Gastrocnemius medialis (tissue), 4 donors: ENCODE measurements at regions not wholly inside any gene's neighbourhood (a gene's known extent, or its start where the extent isn't known, plus 50 kb on each side); places are given as distances from the start of the nearest gene placed in this dataset.

ENCODE experiments used
- ATAC-seq, 2 donors: fragments of 150-250 bp; one replicate each; pipeline ENCODE4 v1.9.1; 2016
- DNase-seq, 2 donors: peaks; one replicate each; pipeline ENCODE4 v3.0.0-alpha.2; 2019
- H3K27ac ChIP-seq, 4 donors: fragments of 200-600 bp; sonication (generic); 1 replicate in 1 of 4; 2 replicates in 3 of 4; pipeline ENCODE4 v1.5.1; 2016 to 2018; ENCODE audit warnings: mild to moderate bottlenecking in 2 of 4, moderate library complexity in 1 of 4
- H3K27me3 ChIP-seq, 3 donors: fragments of 200-600 bp; sonication (generic) in 2 of 3; 1 replicate in 1 of 3; 2 replicates in 2 of 3; pipeline versions ENCODE4 v1.5.1 to v1.6.0; 2016 to 2019; ENCODE audit warnings: mild to moderate bottlenecking in 1 of 3, moderate library complexity in 1 of 3
- H3K36me3 ChIP-seq, 2 donors: fragments of 200-600 bp; sonication (generic) in 1 of 2; one replicate each; pipeline ENCODE4 v1.5.1; 2017 to 2018
- H3K4me1 ChIP-seq, 2 donors: fragments of 200-600 bp; sonication (generic) in 1 of 2; one replicate each; pipeline ENCODE4 v1.5.1; 2016 to 2017; ENCODE audit warnings: mild to moderate bottlenecking in 2 of 2
- H3K4me3 ChIP-seq, 4 donors: fragments of 200-600 bp; sonication (generic) in 3 of 4; 1 replicate in 1 of 4; 2 replicates in 3 of 4; pipeline ENCODE4 v1.5.1; 2016 to 2019; ENCODE audit warnings: mild to moderate bottlenecking in 2 of 4
- H3K9me3 ChIP-seq, 3 donors: fragments of 200-600 bp; sonication (generic) in 2 of 3; 1 replicate in 1 of 3; 2 replicates in 2 of 3; pipeline ENCODE4 v1.5.1; 2016 to 2019
- CTCF ChIP-seq, 5 experiments: fragments of 450-650 bp in 3 of 5; fragments of 200-600 bp in 2 of 5; sonication (generic) in 2 of 5; IDR thresholded peaks in 4 of 5; conservative IDR thresholded peaks in 1 of 5; 1 replicate in 4 of 5; 2 replicates in 1 of 5; pipeline ENCODE4 v1.5.1; 2016 to 2019; ENCODE audit warnings: antibody characterized with exemption in 5 of 5, mild to moderate bottlenecking in 3 of 5, moderate library complexity in 3 of 5
- POLR2A ChIP-seq, 2 donors: fragments of 450-650 bp; IDR thresholded peaks; one replicate each; pipeline ENCODE4 v1.6.1; 2017; ENCODE audit warnings: antibody characterized with exemption in 2 of 2, mild to moderate bottlenecking in 2 of 2, moderate library complexity in 2 of 2
- in situ Hi-C, 4 donors: fragments of 200-750 bp; cut with MboI; loops; one replicate each; pipeline versions ENCODE4 v1.15.0 to v1.8.0; 2017; ENCODE audit warnings: low sequenced_read_pairs in 4 of 4
- intact Hi-C: fragments of 100-400 bp; cut with DNase I; formaldehyde crosslinking; loops from one replicate; pipeline ENCODE4 v1.15.1; 2023; ENCODE audit warnings: low total_unique reads

GRCh38 chr2:122251566-122251965, 496.1 kb downstream of the TSN start:
- ATAC-seq (no peak), DNase-seq (no peak)
- no peak overlapping the region for H3K4me3 ChIP-seq
- intact Hi-C loops (no loop called here), in situ Hi-C loops (no loop called here)
- no peak overlapping the region for H3K27ac ChIP-seq
- H3K4me1 ChIP-seq, result no peaks in the 10 kb centered on the region
- no peaks in the 10 kb centered on the region for H3K36me3 ChIP-seq
- H3K27me3 ChIP-seq, result peaks cover 0 to 2% (median 0%) of the 10 kb centered on the region in 3 donors
- TF ChIP-seq CTCF (IDR thresholded peaks at IDR 0.05 in 4 of 5, conservative IDR thresholded peaks at IDR 0.05 in 1 of 5), result no peak
- no peak for TF ChIP-seq POLR2A (IDR thresholded peaks at IDR 0.05)
- H3K9me3 ChIP-seq, result no peaks in the 10 kb centered on the region

GRCh38 chr2:122255924-122256323, 500.5 kb downstream of the TSN start:
- in situ Hi-C loops, result no loop called here
- ATAC-seq, result no peak
- H3K9me3 ChIP-seq, result no peaks in the 10 kb centered on the region
- H3K4me1 ChIP-seq, result no peaks in the 10 kb centered on the region
- no peaks in the 10 kb centered on the region for H3K27me3 ChIP-seq
- intact Hi-C loops, result no loop called here
- no peak overlapping the region for H3K27ac ChIP-seq
- DNase-seq, result no peak
- no peak for TF ChIP-seq CTCF (IDR thresholded peaks at IDR 0.05 in 4 of 5, conservative IDR thresholded peaks at IDR 0.05 in 1 of 5)
- no peak for TF ChIP-seq POLR2A (IDR thresholded peaks at IDR 0.05)
- no peak overlapping the region for H3K4me3 ChIP-seq
- no peaks in the 10 kb centered on the region for H3K36me3 ChIP-seq

GRCh38 chr2:122261911-122262310, 506.5 kb downstream of the TSN start:
- ATAC-seq (no peak), DNase-seq (no peak)
- Histone ChIP-seq H3K9me3 (no peaks in the 10 kb centered on the region), H3K27me3 (no peaks in the 10 kb centered on the region), H3K36me3 (no peaks in the 10 kb centered on the region), H3K27ac (no peak overlapping the region), H3K4me3 (no peak overlapping the region), H3K4me1 (no peaks in the 10 kb centered on the region)
- intact Hi-C loops (no loop called here), in situ Hi-C loops (no loop called here)
- TF ChIP-seq CTCF (IDR thresholded peaks at IDR 0.05 in 4 of 5, conservative IDR thresholded peaks at IDR 0.05 in 1 of 5) (no peak), POLR2A (IDR thresholded peaks at IDR 0.05) (no peak)

- TF ChIP-seq POLR2A (IDR thresholded peaks at IDR 0.05) (no peak), CTCF (IDR thresholded peaks at IDR 0.05 in 4 of 5, conservative IDR thresholded peaks at IDR 0.05 in 1 of 5) (no peak)
- Histone ChIP-seq H3K4me3 (no peak overlapping the region), H3K27me3 (no peaks in the 10 kb centered on the region), H3K4me1 (no peaks in the 10 kb centered on the region), H3K9me3 (no peaks in the 10 kb centered on the region), H3K27ac (no peak overlapping the region), H3K36me3 (no peaks in the 10 kb centered on the region)
- no peak for DNase-seq
- in situ Hi-C loops (no loop called here), intact Hi-C loops (no loop called here)
- no peak for ATAC-seq
These were observed 508.3 kb downstream of the TSN start for GRCh38 chr2:122263746-122264145.

- TF ChIP-seq CTCF (IDR thresholded peaks at IDR 0.05 in 4 of 5, conservative IDR thresholded peaks at IDR 0.05 in 1 of 5) (no peak), POLR2A (IDR thresholded peaks at IDR 0.05) (no peak)
- no peak overlapping the region for H3K27ac ChIP-seq
- no peak overlapping the region for H3K4me3 ChIP-seq
- H3K27me3 ChIP-seq, result no peaks in the 10 kb centered on the region
- H3K4me1 ChIP-seq, result no peaks in the 10 kb centered on the region
- no peak for DNase-seq
- no peak for ATAC-seq
- intact Hi-C loops (no loop called here), in situ Hi-C loops (no loop called here)
- no peaks in the 10 kb centered on the region for H3K9me3 ChIP-seq
- H3K36me3 ChIP-seq, result no peaks in the 10 kb centered on the region
These were observed 511.2 kb downstream of the TSN start for GRCh38 chr2:122266636-122267035.
